Loucy (cell line): ENCODE measurements at regions not wholly inside any gene's neighbourhood (a gene's known extent, or its start where the extent isn't known, plus 50 kb on each side); places are given as distances from the start of the nearest gene placed in this dataset.

Source experiments
- EZH2phosphoT487 ChIP-seq: fragments of 200-600 bp; IDR thresholded peaks from 2 replicates; pipeline ENCODE4 v1.6.1; 2018; ENCODE audit warnings: antibody characterized with exemption, mild to moderate bottlenecking, moderate library complexity, borderline replicate concordance
- TF ChIP-seq, protein P1 (sequence below): fragments of 200-600 bp; sonication (generic); conservative IDR thresholded peaks from 2 replicates; pipeline ENCODE4 v1.5.1; 2014; ENCODE audit warnings: mild to moderate bottlenecking, antibody characterized with exemption, low read length

DNA sequence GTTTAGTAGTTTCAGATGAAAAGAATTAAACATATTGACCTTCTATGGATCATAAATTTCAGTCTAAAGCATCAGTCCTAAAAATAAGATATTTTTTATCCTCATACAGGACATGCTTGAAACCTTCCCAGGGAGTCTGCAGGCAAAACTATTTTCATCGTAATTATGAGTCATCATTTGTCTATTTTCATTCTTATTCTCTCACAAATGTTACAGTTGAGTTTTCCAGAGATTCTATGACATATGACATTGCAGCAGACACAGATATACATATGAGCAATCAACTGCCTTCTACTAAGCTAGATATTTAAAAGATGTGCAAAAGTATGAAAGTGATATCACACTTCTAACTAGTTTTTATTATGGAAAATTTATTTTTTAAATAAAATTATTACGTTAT lies 398.0 kb downstream of the MAGEB5 start:
- TF ChIP-seq, protein P1, sequence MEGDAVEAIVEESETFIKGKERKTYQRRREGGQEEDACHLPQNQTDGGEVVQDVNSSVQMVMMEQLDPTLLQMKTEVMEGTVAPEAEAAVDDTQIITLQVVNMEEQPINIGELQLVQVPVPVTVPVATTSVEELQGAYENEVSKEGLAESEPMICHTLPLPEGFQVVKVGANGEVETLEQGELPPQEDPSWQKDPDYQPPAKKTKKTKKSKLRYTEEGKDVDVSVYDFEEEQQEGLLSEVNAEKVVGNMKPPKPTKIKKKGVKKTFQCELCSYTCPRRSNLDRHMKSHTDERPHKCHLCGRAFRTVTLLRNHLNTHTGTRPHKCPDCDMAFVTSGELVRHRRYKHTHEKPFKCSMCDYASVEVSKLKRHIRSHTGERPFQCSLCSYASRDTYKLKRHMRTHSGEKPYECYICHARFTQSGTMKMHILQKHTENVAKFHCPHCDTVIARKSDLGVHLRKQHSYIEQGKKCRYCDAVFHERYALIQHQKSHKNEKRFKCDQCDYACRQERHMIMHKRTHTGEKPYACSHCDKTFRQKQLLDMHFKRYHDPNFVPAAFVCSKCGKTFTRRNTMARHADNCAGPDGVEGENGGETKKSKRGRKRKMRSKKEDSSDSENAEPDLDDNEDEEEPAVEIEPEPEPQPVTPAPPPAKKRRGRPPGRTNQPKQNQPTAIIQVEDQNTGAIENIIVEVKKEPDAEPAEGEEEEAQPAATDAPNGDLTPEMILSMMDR, result no peak
- no peak for TF ChIP-seq EZH2phosphoT487
